ENCODE measurements at regions not wholly inside any gene's neighbourhood (a gene's known extent, or its start where the extent isn't known, plus 50 kb on each side); places are given as distances from the start of the nearest gene placed in this dataset.

GRCh38 chr18:30684825-30685481 is 357.6 kb downstream of the DSC3 start:
- no peak for TF ChIP-seq CTCF (IDR thresholded peaks at IDR 0.05)
- TF ChIP-seq TCF7L2 (IDR thresholded peaks at IDR 0.05; ENCODE audit: low read depth, low read length) = no peak

Measured in Panc1 (cell line).